Ishikawa (cell line): ENCODE measurements at regions not wholly inside any gene's neighbourhood (a gene's known extent, or its start where the extent isn't known, plus 50 kb on each side); places are given as distances from the start of the nearest gene placed in this dataset.

Experiments used
- CEBPB ChIP-seq: IDR thresholded peaks from 2 replicates; pipeline ENCODE4 v1.6.1; 2012
- CREB1 ChIP-seq: IDR thresholded peaks from 2 replicates; pipeline ENCODE4 v1.6.1; 2012; ENCODE audit warnings: low read depth
- EGR1 ChIP-seq: IDR thresholded peaks from 2 replicates; pipeline ENCODE4 v1.6.1; 2012
- EP300 ChIP-seq: IDR thresholded peaks from 2 replicates; pipeline ENCODE4 v1.6.1; 2012; ENCODE audit warnings: borderline replicate concordance
- TAF1 ChIP-seq: IDR thresholded peaks from 2 replicates; pipeline ENCODE4 v1.6.1; 2012; ENCODE audit warnings: low read depth, mild to moderate bottlenecking
- TF ChIP-seq, protein P1 (sequence below): IDR thresholded peaks from 2 replicates; pipeline ENCODE4 v1.6.1; 2012; ENCODE audit warnings: low read depth, mild to moderate bottlenecking

DNA sequence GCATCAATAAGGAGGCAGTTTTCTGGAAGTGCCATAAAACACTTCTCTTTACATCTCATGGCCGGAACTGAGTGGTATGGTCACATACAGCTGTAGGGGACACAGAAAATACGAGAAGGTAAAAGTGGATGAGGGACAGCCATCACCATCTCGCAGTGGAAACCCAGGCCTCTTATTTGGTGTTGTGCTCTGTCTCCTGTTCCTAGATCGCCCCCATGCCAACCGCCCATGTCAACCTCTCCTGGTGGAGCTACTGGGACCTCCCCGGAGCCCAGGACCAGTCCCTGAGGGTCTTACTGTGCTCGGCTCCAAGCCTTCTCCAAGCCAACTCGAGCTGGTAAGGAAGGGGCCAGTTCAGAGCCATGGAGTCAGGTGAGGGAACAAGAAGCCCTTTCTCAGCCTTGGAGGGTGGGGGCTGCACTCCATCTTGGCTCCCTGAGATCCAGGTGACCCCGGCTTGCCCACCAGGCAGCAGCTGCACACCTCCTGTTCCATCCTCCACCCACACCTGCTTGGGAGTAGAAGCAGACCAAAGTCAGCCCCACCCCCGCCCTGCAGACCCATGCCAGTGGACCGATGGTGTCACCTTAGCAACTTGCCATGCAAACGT, 149.0 kb upstream of the CST7 start:
- TF ChIP-seq, protein P1, sequence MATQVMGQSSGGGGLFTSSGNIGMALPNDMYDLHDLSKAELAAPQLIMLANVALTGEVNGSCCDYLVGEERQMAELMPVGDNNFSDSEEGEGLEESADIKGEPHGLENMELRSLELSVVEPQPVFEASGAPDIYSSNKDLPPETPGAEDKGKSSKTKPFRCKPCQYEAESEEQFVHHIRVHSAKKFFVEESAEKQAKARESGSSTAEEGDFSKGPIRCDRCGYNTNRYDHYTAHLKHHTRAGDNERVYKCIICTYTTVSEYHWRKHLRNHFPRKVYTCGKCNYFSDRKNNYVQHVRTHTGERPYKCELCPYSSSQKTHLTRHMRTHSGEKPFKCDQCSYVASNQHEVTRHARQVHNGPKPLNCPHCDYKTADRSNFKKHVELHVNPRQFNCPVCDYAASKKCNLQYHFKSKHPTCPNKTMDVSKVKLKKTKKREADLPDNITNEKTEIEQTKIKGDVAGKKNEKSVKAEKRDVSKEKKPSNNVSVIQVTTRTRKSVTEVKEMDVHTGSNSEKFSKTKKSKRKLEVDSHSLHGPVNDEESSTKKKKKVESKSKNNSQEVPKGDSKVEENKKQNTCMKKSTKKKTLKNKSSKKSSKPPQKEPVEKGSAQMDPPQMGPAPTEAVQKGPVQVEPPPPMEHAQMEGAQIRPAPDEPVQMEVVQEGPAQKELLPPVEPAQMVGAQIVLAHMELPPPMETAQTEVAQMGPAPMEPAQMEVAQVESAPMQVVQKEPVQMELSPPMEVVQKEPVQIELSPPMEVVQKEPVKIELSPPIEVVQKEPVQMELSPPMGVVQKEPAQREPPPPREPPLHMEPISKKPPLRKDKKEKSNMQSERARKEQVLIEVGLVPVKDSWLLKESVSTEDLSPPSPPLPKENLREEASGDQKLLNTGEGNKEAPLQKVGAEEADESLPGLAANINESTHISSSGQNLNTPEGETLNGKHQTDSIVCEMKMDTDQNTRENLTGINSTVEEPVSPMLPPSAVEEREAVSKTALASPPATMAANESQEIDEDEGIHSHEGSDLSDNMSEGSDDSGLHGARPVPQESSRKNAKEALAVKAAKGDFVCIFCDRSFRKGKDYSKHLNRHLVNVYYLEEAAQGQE, result no peak
- no peak for TF ChIP-seq CEBPB
- no peak for TF ChIP-seq TAF1
- no peak for TF ChIP-seq EGR1
- no peak for TF ChIP-seq CREB1
- TF ChIP-seq EP300, result no peak
